A673 (cell line): ENCODE measurements at regions not wholly inside any gene's neighbourhood (a gene's known extent, or its start where the extent isn't known, plus 50 kb on each side); places are given as distances from the start of the nearest gene placed in this dataset.

Experiments used
- BruUV-seq: library from RNA; stranded (reverse); fragments of 400-500 nt; replicated peaks from 2 replicates; lab custom pipeline; 2021; lab: Mats Ljungman, UMichigan
- CTCF ChIA-PET: fragments of 300-600 bp; sonication (Branson Sonifier 250); formaldehyde crosslinking; loops from one replicate; lab custom pipeline; 2022; ENCODE audit warnings: antibody characterized with exemption; lab: Charles Lee
- POLR2A ChIA-PET: fragments of 300-600 bp; sonication (Branson Sonifier 250); formaldehyde crosslinking; loops from one replicate; lab custom pipeline; 2022; ENCODE audit warnings: antibody characterized with exemption; ENCODE audit not compliant: low non-redundant PET; lab: Charles Lee
- DNase-seq: peaks from one replicate; pipeline ENCODE4 v3.0.0-alpha.2; 2015; ENCODE audit warnings: low spot score
- H3K27ac ChIP-seq: fragments of 200-600 bp; sonication (generic); 2 replicates; pipeline ENCODE4 v1.5.1; 2016; ENCODE audit warnings: mixed run types, low read depth, mild to moderate bottlenecking, mixed read lengths, antibody characterized with exemption, low read length; ENCODE audit not compliant: poor library complexity, severe bottlenecking
- H3K27me3 ChIP-seq: fragments of 200-600 bp; sonication (generic); replicated peaks from 2 replicates; pipeline ENCODE4 v1.6.1; 2017; ENCODE audit warnings: mixed run types, low read depth, mild to moderate bottlenecking, mixed read lengths, antibody characterized with exemption, low read length; ENCODE audit not compliant: insufficient read depth, poor library complexity
- H3K36me3 ChIP-seq: fragments of 200-600 bp; sonication (generic); 2 replicates; pipeline ENCODE4 v1.6.1; 2016; ENCODE audit warnings: mixed run types, mild to moderate bottlenecking, mixed read lengths, antibody characterized with exemption, low read length; ENCODE audit not compliant: insufficient read depth, poor library complexity, severe bottlenecking
- H3K4me1 ChIP-seq: fragments of 200-600 bp; sonication (generic); 2 replicates; pipeline ENCODE4 v1.6.1; 2017; ENCODE audit warnings: mixed run types, mild to moderate bottlenecking, mixed read lengths, antibody characterized with exemption, low read length; ENCODE audit not compliant: insufficient read depth, poor library complexity, severe bottlenecking
- H3K4me3 ChIP-seq: fragments of 200-600 bp; sonication (generic); 2 replicates; pipeline ENCODE4 v1.5.1; 2016; ENCODE audit warnings: low read depth, mixed run types, mild to moderate bottlenecking, mixed read lengths, low read length; ENCODE audit not compliant: poor library complexity, severe bottlenecking
- H3K9me3 ChIP-seq: fragments of 200-600 bp; sonication (generic); 2 replicates; pipeline ENCODE4 v1.6.1; 2016; ENCODE audit warnings: mixed run types, low read depth, mild to moderate bottlenecking, mixed read lengths, antibody characterized with exemption, low read length; ENCODE audit not compliant: poor library complexity, severe bottlenecking
- CTCF ChIP-seq: fragments of 300-800, 200-600 bp; sonication (generic); conservative IDR thresholded peaks from 2 replicates; pipeline ENCODE4 v1.5.1; 2017; ENCODE audit warnings: low read depth, mild to moderate bottlenecking, antibody characterized with exemption, low read length, moderate library complexity, mixed read lengths
- EZH2 ChIP-seq: fragments of 200-600 bp; sonication (generic); IDR thresholded peaks from 2 replicates; pipeline ENCODE4 v1.6.1; 2017; ENCODE audit warnings: borderline replicate concordance, low read depth, mild to moderate bottlenecking, mixed read lengths, antibody characterized with exemption, low read length; ENCODE audit not compliant: poor library complexity, severe bottlenecking
- intact Hi-C: fragments of 100-400 bp; cut with micrococcal nuclease; formaldehyde crosslinking; loops from one replicate; pipeline ENCODE4 v1.10.0; 2022; ENCODE audit not compliant: unreplicated experiment

- intact Hi-C loops: no loop called here
- no peak overlapping the region for H3K4me3 ChIP-seq
- no peak for DNase-seq
- no peaks in the 10 kb centered on the region for H3K27me3 ChIP-seq
- H3K36me3 ChIP-seq: no peaks in the 10 kb centered on the region
- ChIA-PET POLR2A (no interaction called here), CTCF (no interaction called here)
- H3K9me3 ChIP-seq: no peaks in the 10 kb centered on the region
- TF ChIP-seq CTCF: no peak
- BruUV-seq: no TSS peak
- no peaks in the 10 kb centered on the region for H3K4me1 ChIP-seq
- no peak overlapping the region for H3K27ac ChIP-seq
Measured at GRCh38 chr6:81909981-81910900, 157.8 kb upstream of the TENT5A start.

DNA sequence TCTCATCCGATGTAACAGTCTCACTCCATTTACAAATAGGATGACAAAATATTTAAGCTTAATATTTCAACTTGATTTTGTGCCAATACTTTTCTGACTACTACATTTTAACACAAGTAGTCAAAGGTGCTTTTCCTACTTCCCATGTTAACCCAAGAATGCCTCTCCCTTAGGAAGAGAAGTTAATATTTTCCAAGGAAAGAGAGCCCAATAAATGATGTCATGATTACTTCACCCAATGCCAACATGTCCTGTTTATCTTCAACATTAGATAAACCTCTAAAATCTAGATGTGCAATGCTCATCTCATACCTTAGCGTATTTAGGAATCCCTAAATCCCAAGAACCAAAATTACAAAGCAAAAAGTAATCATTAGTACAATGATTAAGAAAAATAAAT is 156.7 kb upstream of the TENT5A start:
- Histone ChIP-seq H3K27me3 (no peaks in the 10 kb centered on the region), H3K36me3 (no peaks in the 10 kb centered on the region), H3K27ac (no peak overlapping the region), H3K4me3 (no peak overlapping the region), H3K9me3 (no peaks in the 10 kb centered on the region), H3K4me1 (no peaks in the 10 kb centered on the region)
- DNase-seq: no peak
- ChIA-PET CTCF (no interaction called here), POLR2A (interaction anchor here (0.6 kb wide), 1 partner anchor 1296 kb away, joined by 3 read pairs; no protein-coding TSS in a partner anchor)
- intact Hi-C loops: no loop called here
- TF ChIP-seq EZH2: no peak
- TF ChIP-seq CTCF: no peak
- no TSS peak for BruUV-seq

GRCh38 chr6:81906709-81907204 is 154.3 kb upstream of the TENT5A start:
- H3K9me3 ChIP-seq: peaks cover 5% of the 10 kb centered on the region

More at GRCh38 chr6:81906709-81907204, 154.3 kb upstream of the TENT5A start:
- Histone ChIP-seq H3K4me3 (no peak overlapping the region), H3K27ac (no peak overlapping the region), H3K27me3 (no peaks in the 10 kb centered on the region), H3K4me1 (no peaks in the 10 kb centered on the region), H3K36me3 (no peaks in the 10 kb centered on the region)
- ChIA-PET POLR2A (no interaction called here), CTCF (no interaction called here)
- intact Hi-C loops: no loop called here
- no TSS peak for BruUV-seq
- no peak for DNase-seq
- no peak for TF ChIP-seq EZH2
- no peak for TF ChIP-seq CTCF
